HepG2 (cell line): ENCODE measurements at regions not wholly inside any gene's neighbourhood (a gene's known extent, or its start where the extent isn't known, plus 50 kb on each side); places are given as distances from the start of the nearest gene placed in this dataset.

ENCODE experiments used
- ATAD3A ChIP-seq: sonication (generic); formaldehyde crosslinking; IDR thresholded peaks from 2 replicates; pipeline ENCODE4 v1.4.0; 2020; ENCODE audit warnings: missing genetic modification reagents
- EZH2 ChIP-seq: conservative IDR thresholded peaks from 2 replicates; pipeline ENCODE4 v1.6.1; 2012; ENCODE audit warnings: mild to moderate bottlenecking, low read depth, low read length, moderate library complexity
- GATAD1 ChIP-seq: IDR thresholded peaks from 2 replicates; pipeline ENCODE4 v1.6.1; 2016; ENCODE audit warnings: missing genetic modification reagents, missing compliant biosample characterization
- TRIM24 ChIP-seq: sonication (generic); formaldehyde crosslinking; IDR thresholded peaks from 2 replicates; pipeline ENCODE4 v1.8.0; 2022; ENCODE audit warnings: mild to moderate bottlenecking, missing genetic modification reagents
- ZBTB38 ChIP-seq: sonication (generic); formaldehyde crosslinking; IDR thresholded peaks from 2 replicates; pipeline ENCODE4 v1.5.1; 2020; ENCODE audit warnings: mild to moderate bottlenecking, missing genetic modification reagents
- ZSCAN20 ChIP-seq: sonication (generic); formaldehyde crosslinking; IDR thresholded peaks from 2 replicates; pipeline ENCODE4 v1.4.0; 2020; ENCODE audit warnings: missing genetic modification reagents, mild to moderate bottlenecking, borderline replicate concordance
- TF ChIP-seq, protein P1 (sequence below): IDR thresholded peaks from 2 replicates; pipeline ENCODE4 v1.6.1; 2012; ENCODE audit warnings: inconsistent platforms
- TF ChIP-seq, protein P2 (sequence below): sonication (generic); formaldehyde crosslinking; IDR thresholded peaks from 2 replicates; pipeline ENCODE4 v1.8.1; 2023; ENCODE audit warnings: mild to moderate bottlenecking, inconsistent platforms, moderate library complexity, missing genetic modification reagents, borderline replicate concordance
- TF ChIP-seq, protein P3 (sequence below): sonication (generic); formaldehyde crosslinking; IDR thresholded peaks from one replicate; pipeline ENCODE4 v1.5.1; 2020; ENCODE audit warnings: mild to moderate bottlenecking, missing genetic modification reagents; ENCODE audit errors: not compliant biosample characterization
- TF ChIP-seq, protein P4 (sequence below): sonication (generic); formaldehyde crosslinking; IDR thresholded peaks from 2 replicates; pipeline ENCODE4 v1.5.0; 2020; ENCODE audit warnings: mild to moderate bottlenecking, missing genetic modification reagents, borderline replicate concordance
- TF ChIP-seq, protein P5 (sequence below): sonication (generic); formaldehyde crosslinking; IDR thresholded peaks from 2 replicates; pipeline ENCODE4 v1.5.0; 2020; ENCODE audit warnings: mild to moderate bottlenecking, missing genetic modification reagents, moderate library complexity

DNA sequence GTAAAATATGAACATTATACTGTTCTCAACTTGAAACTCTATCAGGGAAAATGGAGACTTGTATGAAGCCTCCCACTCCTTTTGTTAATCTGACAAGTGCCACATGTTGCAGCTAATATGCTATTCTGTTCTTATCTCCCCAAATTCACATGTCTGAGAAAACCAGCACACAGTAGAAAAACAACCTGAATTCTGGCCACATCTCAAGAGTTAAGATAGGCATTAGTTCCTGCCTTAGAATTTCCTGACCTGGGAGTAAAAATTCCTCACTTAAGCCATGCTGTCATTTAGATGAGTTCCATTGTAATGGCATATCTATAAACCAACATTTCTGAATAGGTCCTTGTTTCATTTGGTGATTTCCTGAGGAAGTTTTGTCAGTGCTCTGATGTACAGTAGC is 1098.5 kb downstream of the EFNB2 start:
- TF ChIP-seq TRIM24 = no peak
- TF ChIP-seq, protein P1, sequence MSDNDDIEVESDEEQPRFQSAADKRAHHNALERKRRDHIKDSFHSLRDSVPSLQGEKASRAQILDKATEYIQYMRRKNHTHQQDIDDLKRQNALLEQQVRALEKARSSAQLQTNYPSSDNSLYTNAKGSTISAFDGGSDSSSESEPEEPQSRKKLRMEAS = no peak
- TF ChIP-seq ZSCAN20 = no peak
- TF ChIP-seq GATAD1 (CRISPR knock-in tag) = no peak
- TF ChIP-seq ATAD3A (CRISPR knock-in tag) = no peak
- TF ChIP-seq, protein P2, sequence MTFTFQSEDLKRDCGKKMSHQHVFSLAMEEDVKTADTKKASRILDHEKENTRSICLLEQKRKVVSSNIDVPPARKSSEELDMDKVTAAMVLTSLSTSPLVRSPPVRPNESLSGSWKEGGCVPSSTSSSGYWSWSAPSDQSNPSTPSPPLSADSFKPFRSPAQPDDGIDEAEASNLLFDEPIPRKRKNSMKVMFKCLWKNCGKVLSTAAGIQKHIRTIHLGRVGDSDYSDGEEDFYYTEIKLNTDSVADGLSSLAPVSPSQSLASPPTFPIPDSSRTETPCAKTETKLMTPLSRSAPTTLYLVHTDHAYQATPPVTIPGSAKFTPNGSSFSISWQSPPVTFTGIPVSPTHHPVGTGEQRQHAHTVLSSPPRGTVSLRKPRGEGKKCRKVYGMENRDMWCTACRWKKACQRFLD (CRISPR knock-in tag) = no peak
- TF ChIP-seq, protein P3, sequence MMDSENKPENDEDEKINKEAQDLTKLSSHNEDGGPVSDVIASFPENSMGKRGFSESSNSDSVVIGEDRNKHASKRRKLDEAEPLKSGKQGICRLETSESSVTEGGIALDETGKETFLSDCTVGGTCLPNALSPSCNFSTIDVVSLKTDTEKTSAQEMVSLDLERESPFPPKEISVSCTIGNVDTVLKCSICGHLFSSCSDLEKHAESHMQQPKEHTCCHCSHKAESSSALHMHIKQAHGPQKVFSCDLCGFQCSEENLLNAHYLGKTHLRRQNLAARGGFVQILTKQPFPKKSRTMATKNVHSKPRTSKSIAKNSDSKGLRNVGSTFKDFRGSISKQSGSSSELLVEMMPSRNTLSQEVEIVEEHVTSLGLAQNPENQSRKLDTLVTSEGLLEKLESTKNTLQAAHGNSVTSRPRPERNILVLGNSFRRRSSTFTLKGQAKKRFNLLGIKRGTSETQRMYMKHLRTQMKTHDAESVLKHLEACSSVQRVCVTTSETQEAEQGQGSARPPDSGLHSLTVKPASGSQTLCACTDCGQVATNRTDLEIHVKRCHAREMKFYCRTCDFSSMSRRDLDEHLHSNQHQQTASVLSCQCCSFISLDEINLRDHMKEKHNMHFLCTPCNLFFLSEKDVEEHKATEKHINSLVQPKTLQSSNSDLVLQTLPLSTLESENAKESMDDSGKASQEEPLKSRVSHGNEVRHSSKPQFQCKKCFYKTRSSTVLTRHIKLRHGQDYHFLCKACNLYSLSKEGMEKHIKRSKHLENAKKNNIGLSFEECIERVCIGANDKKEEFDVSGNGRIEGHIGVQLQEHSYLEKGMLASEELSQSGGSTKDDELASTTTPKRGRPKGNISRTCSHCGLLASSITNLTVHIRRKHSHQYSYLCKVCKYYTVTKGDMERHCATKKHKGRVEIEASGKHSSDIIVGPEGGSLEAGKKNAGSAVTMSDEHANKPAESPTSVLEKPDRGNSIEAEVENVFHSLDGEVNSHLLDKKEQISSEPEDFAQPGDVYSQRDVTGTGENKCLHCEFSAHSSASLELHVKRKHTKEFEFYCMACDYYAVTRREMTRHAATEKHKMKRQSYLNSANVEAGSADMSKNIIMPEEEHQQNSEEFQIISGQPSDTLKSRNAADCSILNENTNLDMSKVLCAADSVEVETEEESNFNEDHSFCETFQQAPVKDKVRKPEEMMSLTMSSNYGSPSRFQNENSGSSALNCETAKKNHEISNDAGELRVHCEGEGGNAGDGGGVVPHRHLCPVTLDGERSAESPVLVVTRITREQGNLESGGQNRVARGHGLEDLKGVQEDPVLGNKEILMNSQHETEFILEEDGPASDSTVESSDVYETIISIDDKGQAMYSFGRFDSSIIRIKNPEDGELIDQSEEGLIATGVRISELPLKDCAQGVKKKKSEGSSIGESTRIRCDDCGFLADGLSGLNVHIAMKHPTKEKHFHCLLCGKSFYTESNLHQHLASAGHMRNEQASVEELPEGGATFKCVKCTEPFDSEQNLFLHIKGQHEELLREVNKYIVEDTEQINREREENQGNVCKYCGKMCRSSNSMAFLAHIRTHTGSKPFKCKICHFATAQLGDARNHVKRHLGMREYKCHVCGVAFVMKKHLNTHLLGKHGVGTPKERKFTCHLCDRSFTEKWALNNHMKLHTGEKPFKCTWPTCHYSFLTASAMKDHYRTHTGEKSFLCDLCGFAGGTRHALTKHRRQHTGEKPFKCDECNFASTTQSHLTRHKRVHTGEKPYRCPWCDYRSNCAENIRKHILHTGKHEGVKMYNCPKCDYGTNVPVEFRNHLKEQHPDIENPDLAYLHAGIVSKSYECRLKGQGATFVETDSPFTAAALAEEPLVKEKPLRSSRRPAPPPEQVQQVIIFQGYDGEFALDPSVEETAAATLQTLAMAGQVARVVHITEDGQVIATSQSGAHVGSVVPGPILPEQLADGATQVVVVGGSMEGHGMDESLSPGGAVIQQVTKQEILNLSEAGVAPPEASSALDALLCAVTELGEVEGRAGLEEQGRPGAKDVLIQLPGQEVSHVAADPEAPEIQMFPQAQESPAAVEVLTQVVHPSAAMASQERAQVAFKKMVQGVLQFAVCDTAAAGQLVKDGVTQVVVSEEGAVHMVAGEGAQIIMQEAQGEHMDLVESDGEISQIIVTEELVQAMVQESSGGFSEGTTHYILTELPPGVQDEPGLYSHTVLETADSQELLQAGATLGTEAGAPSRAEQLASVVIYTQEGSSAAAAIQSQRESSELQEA = no peak
- TF ChIP-seq, protein P4, sequence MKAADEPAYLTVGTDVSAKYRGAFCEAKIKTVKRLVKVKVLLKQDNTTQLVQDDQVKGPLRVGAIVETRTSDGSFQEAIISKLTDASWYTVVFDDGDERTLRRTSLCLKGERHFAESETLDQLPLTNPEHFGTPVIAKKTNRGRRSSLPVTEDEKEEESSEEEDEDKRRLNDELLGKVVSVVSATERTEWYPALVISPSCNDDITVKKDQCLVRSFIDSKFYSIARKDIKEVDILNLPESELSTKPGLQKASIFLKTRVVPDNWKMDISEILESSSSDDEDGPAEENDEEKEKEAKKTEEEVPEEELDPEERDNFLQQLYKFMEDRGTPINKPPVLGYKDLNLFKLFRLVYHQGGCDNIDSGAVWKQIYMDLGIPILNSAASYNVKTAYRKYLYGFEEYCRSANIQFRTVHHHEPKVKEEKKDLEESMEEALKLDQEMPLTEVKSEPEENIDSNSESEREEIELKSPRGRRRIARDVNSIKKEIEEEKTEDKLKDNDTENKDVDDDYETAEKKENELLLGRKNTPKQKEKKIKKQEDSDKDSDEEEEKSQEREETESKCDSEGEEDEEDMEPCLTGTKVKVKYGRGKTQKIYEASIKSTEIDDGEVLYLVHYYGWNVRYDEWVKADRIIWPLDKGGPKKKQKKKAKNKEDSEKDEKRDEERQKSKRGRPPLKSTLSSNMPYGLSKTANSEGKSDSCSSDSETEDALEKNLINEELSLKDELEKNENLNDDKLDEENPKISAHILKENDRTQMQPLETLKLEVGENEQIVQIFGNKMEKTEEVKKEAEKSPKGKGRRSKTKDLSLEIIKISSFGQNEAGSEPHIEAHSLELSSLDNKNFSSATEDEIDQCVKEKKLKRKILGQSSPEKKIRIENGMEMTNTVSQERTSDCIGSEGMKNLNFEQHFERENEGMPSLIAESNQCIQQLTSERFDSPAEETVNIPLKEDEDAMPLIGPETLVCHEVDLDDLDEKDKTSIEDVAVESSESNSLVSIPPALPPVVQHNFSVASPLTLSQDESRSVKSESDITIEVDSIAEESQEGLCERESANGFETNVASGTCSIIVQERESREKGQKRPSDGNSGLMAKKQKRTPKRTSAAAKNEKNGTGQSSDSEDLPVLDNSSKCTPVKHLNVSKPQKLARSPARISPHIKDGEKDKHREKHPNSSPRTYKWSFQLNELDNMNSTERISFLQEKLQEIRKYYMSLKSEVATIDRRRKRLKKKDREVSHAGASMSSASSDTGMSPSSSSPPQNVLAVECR = no peak
- TF ChIP-seq, protein P5, sequence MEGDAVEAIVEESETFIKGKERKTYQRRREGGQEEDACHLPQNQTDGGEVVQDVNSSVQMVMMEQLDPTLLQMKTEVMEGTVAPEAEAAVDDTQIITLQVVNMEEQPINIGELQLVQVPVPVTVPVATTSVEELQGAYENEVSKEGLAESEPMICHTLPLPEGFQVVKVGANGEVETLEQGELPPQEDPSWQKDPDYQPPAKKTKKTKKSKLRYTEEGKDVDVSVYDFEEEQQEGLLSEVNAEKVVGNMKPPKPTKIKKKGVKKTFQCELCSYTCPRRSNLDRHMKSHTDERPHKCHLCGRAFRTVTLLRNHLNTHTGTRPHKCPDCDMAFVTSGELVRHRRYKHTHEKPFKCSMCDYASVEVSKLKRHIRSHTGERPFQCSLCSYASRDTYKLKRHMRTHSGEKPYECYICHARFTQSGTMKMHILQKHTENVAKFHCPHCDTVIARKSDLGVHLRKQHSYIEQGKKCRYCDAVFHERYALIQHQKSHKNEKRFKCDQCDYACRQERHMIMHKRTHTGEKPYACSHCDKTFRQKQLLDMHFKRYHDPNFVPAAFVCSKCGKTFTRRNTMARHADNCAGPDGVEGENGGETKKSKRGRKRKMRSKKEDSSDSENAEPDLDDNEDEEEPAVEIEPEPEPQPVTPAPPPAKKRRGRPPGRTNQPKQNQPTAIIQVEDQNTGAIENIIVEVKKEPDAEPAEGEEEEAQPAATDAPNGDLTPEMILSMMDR (CRISPR knock-in tag) = no peak
- no peak for TF ChIP-seq ZBTB38 (CRISPR knock-in tag)
- no peak for TF ChIP-seq EZH2
